ENCODE measurements at regions not wholly inside any gene's neighbourhood (a gene's known extent, or its start where the extent isn't known, plus 50 kb on each side); places are given as distances from the start of the nearest gene placed in this dataset.
"Not testable (repeated sequence)": the region's sequence is repeated elsewhere in the genome, so short reads cannot be mapped to it uniquely, and the experiment has no call there.

DNA sequence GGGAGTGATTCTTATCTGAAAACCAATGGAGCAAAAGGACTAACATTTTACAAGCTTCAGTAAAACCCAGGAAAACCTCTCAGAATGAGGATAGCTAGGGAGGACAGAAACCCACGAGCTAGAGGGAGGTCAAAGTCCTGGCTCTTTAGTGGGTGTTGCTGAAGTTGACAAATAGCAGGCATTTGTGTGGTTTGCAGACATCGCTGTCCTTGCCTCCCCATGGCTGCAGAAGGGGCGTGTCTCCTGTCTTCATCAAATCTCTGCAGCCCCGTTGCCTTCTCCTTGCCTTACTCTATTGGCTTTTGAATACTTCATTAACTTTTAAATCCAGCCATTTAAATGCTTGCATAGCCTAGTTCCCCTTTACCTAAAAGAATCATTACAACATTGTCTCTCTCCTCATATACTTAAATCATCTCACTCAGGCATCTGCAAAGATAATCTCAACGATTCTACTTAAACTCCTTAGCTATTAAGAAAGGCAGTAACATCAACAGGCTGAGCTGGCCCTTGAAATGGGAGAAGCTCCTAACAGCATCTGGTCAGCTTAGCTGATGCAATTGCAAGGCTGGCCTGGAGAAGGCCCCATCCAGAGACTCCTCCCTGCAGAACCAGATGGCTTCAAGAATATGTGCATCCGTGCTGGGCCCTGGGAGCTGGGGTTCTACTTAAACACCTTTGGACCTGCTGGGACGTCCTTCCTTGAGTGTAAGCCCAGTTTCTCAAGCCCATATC is 152.8 kb upstream of the TAS2R1 start:
- DNase-seq = no peak

DNA sequence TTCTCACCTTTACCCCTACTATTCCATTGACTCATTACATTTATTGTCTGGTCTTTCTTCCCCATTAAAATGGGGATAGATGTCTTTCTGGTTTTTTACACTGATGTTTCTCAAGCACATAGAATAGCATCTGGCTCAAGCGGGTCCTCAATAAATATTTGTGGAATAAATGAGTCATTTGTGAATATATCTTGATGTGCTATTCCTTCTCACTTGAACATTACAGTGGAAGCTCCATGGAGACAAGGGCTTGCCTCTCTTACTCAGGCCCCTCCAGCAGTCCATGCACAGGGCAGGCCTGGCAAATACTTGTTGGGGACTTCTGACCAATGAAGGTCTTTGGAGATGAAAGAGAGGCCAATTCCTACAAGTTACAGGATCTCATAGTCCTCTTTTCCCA is 151.7 kb upstream of the TAS2R1 start:
- DNase-seq = no peak

DNA sequence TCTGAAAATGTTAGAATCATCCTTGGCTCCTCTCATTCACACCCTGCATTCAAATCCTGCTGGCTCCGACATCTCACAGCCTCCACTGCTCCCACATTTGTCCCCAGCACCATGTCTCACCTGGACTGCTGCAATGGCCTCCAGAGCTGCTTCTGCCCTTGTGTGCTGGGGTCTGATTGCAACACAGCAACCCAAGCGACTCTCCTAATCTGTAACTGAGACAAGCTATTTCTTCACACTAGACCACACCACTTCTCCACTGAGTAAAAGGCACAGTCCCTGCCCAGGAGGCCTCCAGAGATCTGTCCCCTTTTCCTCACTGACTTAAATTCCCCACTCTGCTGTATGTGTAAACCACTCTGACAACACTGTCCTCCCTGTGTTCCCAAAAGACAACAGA is 151.1 kb upstream of the TAS2R1 start:
- DNase-seq = no peak

DNA sequence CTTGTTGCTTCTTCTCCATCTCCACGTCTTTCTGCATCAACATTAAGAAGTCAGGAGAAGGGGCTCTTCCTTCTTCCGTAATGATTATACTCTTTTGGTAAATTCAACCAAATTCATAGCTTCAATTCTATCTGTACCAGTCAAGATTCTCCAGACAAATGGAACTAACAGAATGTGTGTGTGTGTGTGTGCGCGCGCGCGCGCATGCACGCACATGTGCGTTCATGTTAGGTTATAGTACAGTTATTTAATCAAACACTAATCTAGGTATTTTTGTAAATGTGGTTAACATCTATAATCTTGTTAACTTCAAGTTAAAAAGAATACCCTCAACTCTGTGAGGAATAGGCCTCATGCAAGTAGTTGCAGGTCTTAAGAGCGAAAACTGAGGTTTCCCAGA is 150.3 kb upstream of the TAS2R1 start:
- no peak for DNase-seq

DNA sequence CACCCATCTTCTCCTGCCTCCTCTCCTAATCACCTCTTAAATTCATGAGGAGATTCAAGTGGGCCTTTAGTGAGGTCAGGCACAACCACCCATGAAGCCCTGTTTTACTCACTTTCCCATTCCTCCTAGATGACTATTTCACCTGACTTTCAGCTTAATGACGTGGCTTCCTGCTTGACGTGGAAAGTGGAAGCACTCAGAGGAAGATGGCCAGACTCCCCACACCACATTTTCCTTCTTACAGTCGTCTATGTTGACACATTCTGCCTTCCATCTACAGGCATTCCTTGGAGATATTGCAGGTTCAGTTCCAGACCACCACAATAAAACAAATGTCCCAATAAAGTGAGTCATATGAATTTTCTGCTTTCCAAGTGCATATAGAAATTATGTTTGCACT is 146.4 kb upstream of the TAS2R1 start:
- DNase-seq = no peak

DNA sequence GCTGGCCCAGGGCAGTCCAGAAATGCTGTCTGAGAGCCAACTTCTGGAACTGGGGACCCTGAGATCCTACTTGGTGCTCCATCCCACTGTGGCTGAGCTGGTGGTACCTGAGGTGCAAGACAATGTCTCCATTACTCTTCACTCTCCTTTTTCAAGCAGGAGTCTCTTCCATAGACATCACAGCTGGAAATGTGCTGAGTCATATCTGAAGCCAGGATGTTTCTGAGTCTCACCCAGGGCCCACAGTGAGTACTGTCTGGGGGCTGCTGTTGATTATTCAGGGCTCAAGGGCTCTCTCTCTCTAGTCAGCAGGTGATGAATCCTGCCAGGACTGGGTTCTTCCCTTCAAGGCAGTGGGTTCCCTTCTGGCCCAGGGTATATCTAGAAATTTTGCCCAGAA is 145.2 kb upstream of the TAS2R1 start:
- no peak for DNase-seq

DNA sequence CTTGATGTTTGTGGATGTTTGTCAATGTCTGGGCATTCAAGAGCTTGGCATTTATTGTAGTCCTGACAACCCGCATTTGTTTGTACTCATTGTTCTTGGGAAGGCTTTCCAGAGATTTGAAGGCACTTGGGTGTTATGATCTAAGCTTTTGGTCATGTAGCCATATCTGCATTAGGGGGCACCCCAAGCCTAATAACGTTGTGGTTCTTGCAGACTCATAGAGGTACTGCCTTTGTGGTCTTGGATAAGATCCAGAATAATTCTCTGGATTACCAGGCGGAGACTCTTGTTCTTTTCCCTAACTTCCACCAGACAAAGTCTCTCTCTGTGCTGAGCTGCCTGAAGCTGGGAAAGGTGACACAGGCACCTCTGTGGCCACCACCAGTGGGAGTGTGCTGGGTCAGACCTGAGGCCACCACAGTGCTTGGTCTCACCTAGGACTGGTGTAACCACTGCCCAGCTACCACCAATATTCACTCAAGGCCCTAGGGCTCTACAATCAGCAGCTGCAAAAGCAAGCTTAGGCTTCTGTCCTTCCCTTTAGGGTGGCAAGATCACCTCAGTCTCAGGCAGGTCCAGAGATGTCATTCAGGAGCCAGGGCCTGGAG is 144.4 kb upstream of the TAS2R1 start:
- no peak for DNase-seq

DNA sequence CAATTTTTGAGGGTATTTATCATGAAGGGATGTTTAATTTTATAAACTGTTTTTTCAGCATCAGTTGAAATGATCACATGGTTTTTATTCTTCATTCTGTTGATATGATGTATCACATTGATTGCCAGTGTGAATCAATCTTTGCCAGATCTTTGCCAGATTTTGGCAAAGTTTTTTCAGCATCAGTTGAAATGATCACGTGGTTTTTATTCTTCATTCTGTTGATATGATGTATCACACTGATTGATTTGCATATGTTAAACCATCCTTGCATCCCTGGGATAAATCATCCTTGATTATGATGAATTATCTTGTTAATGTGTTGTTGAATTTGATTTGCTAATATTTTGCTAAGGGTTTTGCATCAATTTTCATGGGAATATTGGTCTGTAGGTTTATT is 140.9 kb upstream of the TAS2R1 start:
- DNase-seq = no peak

DNA sequence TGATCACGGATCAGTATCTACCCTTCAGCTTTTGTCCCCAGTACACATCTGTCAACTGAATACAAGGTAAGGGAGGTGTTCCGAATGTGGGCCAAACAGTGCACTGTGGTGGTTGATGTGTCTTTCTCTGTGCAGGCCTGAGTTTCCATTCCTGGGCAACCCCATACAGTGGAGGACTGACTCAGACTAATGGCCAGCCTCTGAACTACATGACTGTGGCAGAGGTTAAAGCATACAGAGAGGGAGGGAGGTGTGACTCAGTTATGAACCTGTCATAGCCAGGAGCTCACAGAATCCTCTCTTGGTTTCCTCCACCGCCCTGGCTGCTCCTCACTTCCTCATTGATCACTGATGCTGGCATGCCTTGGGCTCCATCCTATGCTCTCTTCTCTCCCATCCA is 136.4 kb upstream of the TAS2R1 start:
- DNase-seq = no peak

DNA sequence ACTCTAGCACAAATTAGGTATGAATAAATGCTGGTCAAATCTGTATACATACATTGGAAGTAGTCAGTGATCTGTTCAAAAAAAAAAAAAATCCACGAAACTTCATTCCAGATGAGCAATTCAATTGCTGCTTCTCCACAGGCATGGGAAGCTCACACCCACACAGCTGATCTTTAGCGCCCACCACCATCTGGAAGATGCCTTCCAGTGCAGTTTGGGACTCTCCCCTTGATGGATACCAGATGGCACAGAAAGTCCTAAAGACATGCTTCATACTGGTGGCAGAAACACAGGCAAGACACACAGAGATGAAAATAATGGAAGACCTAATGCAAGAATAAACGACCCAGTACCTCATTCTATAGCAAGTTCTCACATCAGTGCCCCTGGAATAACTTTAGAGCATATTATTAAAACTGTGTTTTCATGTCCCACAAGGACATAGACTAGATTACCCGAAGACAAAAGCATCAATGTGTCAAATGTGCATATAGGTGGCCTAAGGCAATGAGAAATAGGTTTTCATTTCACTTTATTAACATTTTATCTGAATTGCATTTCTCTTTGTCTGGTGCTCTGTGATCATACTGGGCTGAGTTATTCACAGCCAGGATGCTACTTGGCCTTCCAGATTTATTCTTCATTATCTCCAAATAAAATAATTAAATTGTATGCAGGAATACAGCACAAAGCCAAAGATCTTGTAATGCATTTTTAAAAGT is 135.4 kb upstream of the TAS2R1 start:
- no peak for DNase-seq

DNA sequence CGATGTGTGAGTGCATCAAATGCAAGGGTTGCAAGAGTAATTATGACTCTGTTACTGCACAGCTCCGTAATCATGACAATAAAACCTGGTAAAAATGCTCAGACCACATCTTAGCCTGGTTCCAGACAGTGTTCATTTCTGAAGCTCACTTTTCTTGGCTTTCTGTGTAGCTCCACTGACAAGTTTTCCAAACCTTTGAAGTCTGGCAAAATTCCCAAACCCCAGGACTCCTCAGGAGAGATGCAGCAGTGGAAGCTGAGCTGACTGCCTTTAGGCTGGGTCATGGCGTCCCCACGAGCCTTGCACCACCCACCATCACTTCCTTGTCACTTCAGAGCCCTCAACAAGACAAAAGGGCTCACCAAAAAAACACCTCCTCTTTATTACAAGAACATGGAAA is 131.6 kb upstream of the TAS2R1 start:
- no peak for DNase-seq

DNA sequence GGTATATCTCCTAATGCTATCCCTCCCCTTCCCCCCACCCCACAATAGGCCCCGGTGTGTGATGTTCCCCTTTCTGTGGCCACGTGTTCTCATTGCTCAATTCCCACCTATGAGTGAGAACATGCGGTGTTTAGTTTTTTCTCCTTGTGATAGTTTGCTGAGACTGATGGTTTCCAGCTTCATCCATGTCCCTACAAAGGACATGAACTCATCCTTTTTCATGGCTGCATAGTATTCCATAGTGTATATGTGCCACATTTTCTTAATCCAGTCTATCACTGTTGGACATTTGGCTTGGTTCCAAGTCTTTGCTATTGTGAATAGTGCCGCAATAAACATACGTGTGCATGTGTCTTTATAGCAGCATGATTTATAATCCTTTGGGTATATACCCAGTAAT is 122.5 kb upstream of the TAS2R1 start:
- DNase-seq = not testable (repeated sequence)

DNA sequence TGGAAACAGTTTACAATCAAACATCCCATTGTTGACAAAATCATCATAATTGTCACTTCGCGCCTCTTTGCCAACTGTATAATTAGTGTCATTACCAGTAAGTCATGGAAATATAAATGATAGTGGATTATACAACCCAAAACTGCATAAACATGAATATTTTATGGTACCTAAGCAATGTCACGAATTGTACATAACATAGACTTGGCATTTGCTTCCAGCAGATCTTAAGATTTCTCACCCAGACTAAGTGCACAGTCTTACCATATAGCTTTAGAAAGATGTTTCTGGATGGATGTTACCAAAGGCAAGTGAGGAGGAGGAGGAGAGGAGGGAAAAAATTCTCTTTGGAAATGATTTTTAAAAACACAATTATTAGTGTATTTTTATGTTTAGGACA is 113.4 kb upstream of the TAS2R1 start:
- DNase-seq = no peak

DNA sequence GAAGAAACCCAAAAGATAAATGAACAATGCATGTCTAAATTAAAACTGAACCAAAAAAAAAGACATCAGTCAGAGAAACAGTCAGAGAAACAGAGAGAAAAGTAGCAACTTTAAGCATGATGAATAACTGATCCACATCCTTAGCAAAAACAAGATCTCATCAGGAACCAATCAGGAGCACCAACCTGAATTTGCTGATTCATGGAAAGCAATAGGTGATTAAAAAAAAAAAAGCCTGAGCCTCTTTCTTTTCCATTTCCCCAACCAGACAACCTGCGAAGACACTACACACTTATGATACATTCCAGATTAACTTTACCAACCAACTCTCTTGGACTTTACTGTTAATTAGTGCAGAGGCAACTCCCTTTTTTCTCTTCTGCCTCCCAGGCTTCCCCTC is 112.7 kb upstream of the TAS2R1 start:
- DNase-seq = no peak

DNA sequence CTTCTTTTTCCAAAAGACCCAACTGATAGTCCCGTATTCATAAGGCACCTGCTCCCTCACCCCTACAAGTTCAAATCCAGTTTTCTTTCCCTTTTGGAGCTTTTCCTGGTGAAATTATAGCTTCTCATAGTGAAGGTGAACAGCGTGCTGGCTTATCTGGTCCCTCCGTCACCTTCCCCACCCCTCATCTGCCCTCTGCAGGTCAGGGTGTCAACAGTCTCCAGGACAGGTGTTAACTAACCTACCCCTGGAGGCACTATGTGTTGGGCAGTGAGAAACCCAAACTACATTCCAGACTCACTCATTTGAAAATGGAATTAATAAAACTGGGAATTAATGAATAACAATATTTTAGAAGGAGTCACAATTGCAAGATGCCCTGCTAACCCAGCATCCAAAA is 109.0 kb upstream of the TAS2R1 start:
- no peak for DNase-seq

DNA sequence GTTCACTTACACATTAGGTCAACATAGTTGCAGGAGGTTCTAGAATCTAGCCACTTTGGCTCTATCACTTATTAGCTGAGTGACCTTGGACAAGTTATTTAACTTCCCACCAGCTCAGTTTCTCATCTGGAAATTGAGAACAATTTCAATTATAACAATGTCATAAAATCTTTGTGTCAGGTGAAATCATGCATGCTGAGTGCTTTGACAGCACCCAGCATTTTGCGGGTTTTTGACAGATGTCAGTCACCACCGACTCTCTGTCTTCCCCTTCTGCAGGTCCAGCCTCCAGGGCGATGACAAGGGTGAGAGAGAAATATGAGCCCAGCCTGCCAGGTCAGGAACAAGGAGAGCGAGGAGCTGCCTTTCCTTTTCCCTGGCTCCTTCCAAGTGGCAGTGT is 107.1 kb upstream of the TAS2R1 start:
- DNase-seq = no peak

DNA sequence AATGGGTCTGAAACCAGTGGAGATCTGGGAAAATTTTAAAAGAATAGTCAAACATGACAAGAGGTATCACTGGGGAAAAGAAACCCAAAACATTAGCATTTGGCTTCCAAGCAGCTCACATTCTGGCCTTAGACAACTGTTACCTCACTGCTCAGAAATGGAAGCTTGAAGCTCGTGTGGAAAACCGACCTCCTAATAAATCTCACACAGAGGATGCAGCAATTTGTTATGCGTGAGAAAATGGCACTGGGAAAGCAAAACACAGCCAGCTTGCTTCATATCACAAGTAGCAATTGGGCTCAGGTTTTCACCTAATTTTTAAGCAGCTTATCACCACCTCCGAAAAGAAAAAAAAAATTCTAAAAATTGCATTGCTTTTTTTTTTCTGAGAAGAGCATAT is 103.3 kb upstream of the TAS2R1 start:
- no peak for DNase-seq

DNA sequence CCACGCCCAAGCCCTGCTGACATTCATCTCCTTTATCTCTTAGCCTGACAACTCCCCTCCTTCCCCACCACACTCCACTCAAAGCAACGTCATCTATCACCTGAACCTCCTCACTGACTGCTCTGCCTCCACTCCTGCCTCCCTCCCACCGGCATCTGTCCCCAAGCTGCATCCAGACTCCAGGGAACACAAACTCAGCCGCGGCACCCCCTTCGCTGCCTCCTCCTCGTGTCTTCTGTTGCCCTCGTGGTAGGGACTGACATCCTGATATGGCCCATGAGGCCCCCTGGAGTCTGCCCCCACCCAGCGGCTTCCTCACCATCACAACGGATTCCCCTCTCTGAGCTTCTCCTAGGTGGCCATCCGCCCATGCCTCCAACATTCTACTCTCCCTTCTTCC is 101.0 kb upstream of the TAS2R1 start:
- DNase-seq = no peak

DNA sequence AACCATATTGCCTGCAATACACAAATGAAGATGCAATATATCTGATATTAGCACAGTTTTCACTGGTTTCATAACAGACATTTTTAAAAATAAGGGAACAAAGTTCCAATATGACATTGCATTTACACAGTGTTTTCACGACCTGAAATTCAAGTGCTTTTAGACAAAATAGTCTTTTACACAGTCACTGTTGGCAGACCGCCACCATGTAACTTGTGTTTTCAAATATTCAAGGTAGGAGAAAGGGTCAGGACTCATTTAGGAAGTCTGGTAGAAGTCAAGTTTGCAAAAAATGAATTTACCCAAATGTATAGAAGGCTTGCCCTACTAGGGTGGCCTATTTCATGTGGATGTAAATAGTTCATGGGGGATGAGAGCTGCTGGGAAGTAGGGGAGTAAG is 98.1 kb upstream of the TAS2R1 start:
- DNase-seq = no peak

DNA sequence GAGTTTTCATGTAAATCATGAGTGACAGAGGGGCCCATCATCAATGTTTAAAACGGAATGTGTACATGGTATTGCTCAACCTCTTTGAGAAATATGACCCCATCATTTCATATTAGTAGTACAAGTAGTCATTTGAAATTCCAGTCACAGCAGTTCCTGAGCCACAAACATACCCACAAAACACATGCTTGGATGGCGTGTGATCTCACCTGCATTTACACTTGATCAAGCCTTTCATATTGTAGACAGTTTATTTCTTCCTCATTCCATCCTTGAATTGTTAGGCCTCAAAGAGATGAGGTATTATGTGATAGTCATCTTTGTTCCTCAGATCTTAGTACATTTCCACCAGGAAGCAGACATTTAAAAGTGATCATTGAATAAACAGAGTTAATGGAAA is 96.8 kb upstream of the TAS2R1 start:
- no peak for DNase-seq

DNA sequence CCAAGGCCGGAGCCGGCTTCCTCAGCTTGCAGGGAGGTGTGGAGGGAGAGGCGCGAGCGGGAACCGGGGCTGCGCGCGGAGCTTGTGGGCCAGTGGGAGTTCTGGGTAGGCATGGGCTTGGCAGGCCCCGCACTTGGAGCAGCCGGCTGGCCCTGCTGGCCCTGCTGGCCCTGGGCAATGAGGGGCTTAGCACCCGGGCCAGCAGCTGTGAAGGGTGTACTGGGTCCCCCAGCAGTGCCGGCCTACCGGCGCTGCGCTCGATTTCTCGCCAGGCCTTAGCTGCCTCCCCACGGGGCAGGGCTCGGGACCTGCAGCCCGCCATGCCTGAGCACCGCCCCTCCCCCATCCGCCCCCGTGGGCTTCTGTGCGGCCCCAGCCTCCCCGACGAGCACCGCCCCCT is 95.1 kb upstream of the TAS2R1 start:
- not testable (repeated sequence) for DNase-seq

DNA sequence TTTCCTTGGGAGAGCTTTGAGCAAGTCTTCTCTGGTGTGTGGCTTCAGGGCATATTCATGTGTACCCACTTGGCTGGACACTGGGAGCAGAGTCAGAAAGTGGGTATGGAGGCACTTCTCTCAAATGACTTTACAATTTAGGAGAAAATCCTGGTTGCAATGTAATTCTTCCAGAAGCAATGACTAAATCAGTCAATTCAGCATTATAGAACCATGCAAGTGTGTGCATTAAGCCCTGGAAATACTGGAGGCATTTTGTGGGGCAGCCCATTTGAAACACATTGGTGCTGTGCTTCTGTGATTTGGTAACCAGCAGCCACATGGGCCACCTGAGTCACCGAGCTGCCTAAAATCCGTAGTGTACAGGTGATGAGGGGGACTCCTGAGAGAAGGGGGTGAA is 94.6 kb upstream of the TAS2R1 start:
- DNase-seq = no peak

DNA sequence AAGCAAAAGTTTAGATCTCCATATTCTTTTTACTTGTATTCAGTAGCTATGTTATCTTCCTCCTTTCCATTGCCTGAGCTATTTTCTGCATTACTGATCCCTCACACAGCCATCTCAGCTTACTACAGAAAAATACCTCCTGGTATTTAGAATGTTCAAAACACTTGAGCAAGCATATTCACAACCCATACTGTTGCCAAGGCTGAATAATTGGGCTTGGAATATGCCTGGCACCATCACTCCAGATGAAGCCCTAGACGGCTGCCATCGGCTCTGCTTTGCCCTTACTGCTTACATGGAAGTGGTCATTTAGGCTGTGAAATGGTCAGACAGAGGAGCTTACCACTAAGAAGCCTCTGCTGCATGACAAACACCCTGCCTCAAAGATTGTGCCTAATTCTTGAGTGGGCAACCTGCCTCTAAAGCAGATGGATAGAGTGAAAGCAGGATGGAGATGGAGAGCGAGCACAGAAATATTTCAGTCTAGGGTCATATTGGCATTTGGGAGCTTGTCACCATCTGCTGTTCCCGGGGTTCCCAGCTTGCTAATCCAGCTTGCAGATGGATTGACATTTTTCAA is 92.5 kb upstream of the TAS2R1 start:
- no peak for DNase-seq

DNA sequence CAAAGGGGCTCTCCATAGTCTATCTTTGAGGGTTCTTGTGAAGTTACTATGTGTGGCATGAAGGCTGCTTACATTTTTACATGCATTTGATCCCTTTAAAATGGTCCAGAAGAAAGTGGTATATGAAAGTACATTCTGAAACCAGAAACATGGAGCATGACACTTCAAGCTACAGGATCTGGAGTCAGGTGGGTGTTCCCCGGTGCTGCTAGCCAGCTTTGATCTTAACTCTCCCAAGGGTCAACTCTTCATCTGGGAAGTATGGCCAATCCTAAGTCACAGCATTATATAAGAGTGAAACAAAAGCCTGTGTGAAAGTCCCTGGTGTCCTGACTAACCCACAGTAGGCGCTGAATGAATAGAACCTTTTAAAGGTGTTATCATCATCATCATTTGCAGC is 91.0 kb upstream of the TAS2R1 start:
- DNase-seq = no peak
